Prostate gland (tissue), 2 donors: ENCODE measurements at regions not wholly inside any gene's neighbourhood (a gene's known extent, or its start where the extent isn't known, plus 50 kb on each side); places are given as distances from the start of the nearest gene placed in this dataset.
"Not testable (repeated sequence)": the region's sequence is repeated elsewhere in the genome, so short reads cannot be mapped to it uniquely, and the experiment has no call there.

Experiments used
- DNase-seq: peaks from one replicate; pipeline ENCODE4 v3.0.0-alpha.2; 2019; ENCODE audit warnings: low spot score
- H3K27ac ChIP-seq, 2 donors: fragments of 200-600 bp; sonication (generic); 2 replicates each; pipeline ENCODE4 v1.5.1; 2017 to 2019
- H3K27me3 ChIP-seq: fragments of 200-600 bp; sonication (generic); replicated peaks from 2 replicates; pipeline ENCODE4 v1.5.1; 2019; ENCODE audit not compliant: insufficient read depth
- H3K36me3 ChIP-seq, 2 donors: fragments of 200-600 bp; sonication (generic); 1 replicate in 1 of 2; 2 replicates in 1 of 2; pipeline versions ENCODE4 v1.5.1 to v1.8.1; 2017 to 2019
- H3K4me1 ChIP-seq: fragments of 200-600 bp; sonication (generic); replicated peaks from 2 replicates; pipeline ENCODE4 v1.5.1; 2019
- H3K4me3 ChIP-seq, 2 donors: fragments of 200-600 bp; sonication (generic); 2 replicates each; pipeline ENCODE4 v1.5.1; 2017 to 2019
- H3K9me3 ChIP-seq: fragments of 200-600 bp; sonication (generic); 2 replicates; pipeline ENCODE4 v1.5.1; 2017
- POLR2A ChIP-seq: fragments of 450-650 bp; IDR thresholded peaks from one replicate; pipeline ENCODE4 v1.6.1; 2016; ENCODE audit warnings: antibody characterized with exemption, mild to moderate bottlenecking
- POLR2AphosphoS5 ChIP-seq: sonication (generic); formaldehyde crosslinking; IDR thresholded peaks from one replicate; pipeline ENCODE4 v1.6.1; 2017; ENCODE audit warnings: antibody characterized with exemption
- WGBS: methylation state at CpG from one replicate; pipeline ENCODE4 v1.1.5; 2018; 5-methylcytosine and 5-hydroxymethylcytosine counted together
- intact Hi-C: fragments of 100-400 bp; cut with DNase I; formaldehyde crosslinking; loops from one replicate; pipeline ENCODE4 v1.14.2; 2022
- TF ChIP-seq, protein P1 (sequence below), 4 experiments: fragments of 200-600 bp in 2 of 4; fragments of 450-650 bp in 2 of 4; sonication (generic) in 2 of 4; IDR thresholded peaks; 1 replicate in 3 of 4; 2 replicates in 1 of 4; pipeline ENCODE4 v1.5.1; 2016 to 2019; ENCODE audit warnings: antibody characterized with exemption in 4 of 4, mild to moderate bottlenecking in 2 of 4, moderate library complexity in 2 of 4

- WGBS, result 85% methylated on average over 29 of the region's 29 CpGs
- Histone ChIP-seq H3K4me1 (no peaks in the 10 kb centered on the region), H3K4me3 (no peak overlapping the region), H3K36me3 (no peaks in the 10 kb centered on the region), H3K27me3 (peaks cover 17% of the 10 kb centered on the region), H3K27ac (no peak overlapping the region), H3K9me3 (no peaks in the 10 kb centered on the region)
- no peak for DNase-seq
- TF ChIP-seq POLR2AphosphoS5, result no peak
- TF ChIP-seq POLR2A, result no peak
- TF ChIP-seq, protein P1, sequence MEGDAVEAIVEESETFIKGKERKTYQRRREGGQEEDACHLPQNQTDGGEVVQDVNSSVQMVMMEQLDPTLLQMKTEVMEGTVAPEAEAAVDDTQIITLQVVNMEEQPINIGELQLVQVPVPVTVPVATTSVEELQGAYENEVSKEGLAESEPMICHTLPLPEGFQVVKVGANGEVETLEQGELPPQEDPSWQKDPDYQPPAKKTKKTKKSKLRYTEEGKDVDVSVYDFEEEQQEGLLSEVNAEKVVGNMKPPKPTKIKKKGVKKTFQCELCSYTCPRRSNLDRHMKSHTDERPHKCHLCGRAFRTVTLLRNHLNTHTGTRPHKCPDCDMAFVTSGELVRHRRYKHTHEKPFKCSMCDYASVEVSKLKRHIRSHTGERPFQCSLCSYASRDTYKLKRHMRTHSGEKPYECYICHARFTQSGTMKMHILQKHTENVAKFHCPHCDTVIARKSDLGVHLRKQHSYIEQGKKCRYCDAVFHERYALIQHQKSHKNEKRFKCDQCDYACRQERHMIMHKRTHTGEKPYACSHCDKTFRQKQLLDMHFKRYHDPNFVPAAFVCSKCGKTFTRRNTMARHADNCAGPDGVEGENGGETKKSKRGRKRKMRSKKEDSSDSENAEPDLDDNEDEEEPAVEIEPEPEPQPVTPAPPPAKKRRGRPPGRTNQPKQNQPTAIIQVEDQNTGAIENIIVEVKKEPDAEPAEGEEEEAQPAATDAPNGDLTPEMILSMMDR (IDR thresholded peaks at IDR 0.05), result no peak
- intact Hi-C loops, result no loop called here
Measured at GRCh38 chr2:89763581-89764485, 1072.4 kb downstream of the RPIA start.

DNA sequence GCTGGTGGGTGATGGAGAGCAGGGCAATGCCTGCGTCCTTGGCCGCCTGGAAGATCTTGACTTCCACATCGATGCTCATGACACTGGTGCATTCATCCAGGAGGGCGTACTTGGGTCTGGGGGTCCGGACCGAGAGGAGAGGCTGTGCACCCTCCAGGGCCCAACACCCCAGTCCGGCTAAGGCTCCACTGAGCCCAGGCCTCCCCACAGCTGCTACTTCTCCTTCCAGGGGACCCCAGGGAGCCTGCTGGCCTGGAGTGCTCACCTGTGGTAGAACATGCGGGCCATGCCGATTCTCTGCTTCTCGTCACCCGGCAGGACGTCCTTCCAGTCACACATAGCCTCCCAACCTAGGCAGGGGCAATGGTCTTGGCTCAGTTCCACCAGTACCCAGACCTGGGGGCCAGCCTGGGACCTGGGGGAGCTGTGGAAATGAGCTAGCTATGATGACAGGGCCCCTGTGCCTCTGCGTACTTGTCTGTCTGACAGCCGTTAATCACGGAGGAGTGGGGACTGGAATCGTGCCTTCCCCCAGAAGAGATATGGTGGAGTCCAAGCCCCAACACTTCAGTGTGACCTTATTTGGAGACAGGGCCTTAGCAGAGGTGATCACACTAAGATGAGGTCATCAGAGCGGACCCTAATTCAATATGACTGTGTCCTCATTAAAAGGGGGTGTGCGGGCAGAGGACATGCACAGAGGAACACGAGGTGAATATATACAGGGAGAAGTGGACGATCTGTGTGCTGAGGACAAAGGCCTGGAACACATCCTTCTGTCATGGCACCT, 1073.3 kb downstream of the RPIA start:
- H3K9me3 ChIP-seq, H3K36me3 ChIP-seq, H3K4me1 ChIP-seq, intact Hi-C loops, H3K27ac ChIP-seq, H3K4me3 ChIP-seq, DNase-seq: not testable (repeated sequence)
- H3K27me3 ChIP-seq, result peaks cover 17% of the 10 kb centered on the region
- WGBS, result 91% methylated on average over 20 of the region's 20 CpGs

DNA sequence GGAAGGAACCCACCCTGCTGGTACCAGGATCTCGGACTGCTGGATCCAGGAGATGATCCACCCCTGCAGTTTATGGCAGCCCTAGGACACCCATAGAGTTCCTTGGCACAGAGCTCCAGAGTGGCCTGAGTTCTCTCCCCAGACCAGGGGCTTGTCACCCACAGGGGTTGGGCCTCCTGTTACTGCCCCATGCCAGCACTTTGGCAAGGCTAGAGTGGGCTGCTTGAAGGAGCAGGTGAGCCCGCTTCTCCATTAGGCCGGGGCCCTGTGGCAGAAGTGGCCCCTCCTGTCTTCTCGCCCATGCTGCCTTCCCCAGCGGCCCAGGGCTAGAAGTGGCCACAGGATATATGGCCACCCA, 1073.9 kb downstream of the RPIA start:
- DNase-seq, H3K9me3 ChIP-seq, H3K36me3 ChIP-seq, intact Hi-C loops, H3K4me1 ChIP-seq, H3K27ac ChIP-seq, H3K4me3 ChIP-seq: not testable (repeated sequence)
- peaks cover 17% of the 10 kb centered on the region for H3K27me3 ChIP-seq
- WGBS, result 96% methylated on average over 5 of the region's 5 CpGs

- 87% methylated on average over 19 of the region's 19 CpGs for WGBS
- H3K27ac ChIP-seq, intact Hi-C loops, H3K4me1 ChIP-seq, H3K9me3 ChIP-seq, H3K36me3 ChIP-seq, H3K4me3 ChIP-seq, DNase-seq: not testable (repeated sequence)
- H3K27me3 ChIP-seq, result peaks cover 17% of the 10 kb centered on the region
Measured at GRCh38 chr2:89766141-89766990, 1074.9 kb downstream of the RPIA start.

DNA sequence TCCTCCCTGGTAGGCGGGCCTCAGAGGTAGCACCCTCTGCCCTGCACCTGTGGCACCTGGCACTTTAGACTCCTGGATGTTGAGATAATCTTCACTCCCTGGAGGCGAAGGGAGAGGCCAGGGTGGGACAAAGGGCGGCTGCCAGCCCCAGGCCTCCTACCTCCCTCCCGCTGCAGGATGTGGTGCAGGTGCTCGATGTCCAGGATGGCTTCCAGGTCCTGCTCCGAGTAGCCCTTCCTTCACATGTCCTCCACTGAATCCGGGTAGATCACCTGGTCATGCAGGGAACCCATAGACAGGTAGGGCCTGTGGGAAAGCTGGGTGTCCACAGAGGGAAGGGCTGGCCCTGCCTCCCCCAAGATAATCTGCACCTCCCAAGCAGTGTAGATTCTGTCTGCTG, 1075.6 kb downstream of the RPIA start:
- DNase-seq, H3K4me3 ChIP-seq, H3K4me1 ChIP-seq, H3K36me3 ChIP-seq, H3K27ac ChIP-seq, H3K9me3 ChIP-seq, intact Hi-C loops: not testable (repeated sequence)
- H3K27me3 ChIP-seq, result peaks cover 17% of the 10 kb centered on the region
- 87% methylated on average over 7 of the region's 7 CpGs for WGBS

DNA sequence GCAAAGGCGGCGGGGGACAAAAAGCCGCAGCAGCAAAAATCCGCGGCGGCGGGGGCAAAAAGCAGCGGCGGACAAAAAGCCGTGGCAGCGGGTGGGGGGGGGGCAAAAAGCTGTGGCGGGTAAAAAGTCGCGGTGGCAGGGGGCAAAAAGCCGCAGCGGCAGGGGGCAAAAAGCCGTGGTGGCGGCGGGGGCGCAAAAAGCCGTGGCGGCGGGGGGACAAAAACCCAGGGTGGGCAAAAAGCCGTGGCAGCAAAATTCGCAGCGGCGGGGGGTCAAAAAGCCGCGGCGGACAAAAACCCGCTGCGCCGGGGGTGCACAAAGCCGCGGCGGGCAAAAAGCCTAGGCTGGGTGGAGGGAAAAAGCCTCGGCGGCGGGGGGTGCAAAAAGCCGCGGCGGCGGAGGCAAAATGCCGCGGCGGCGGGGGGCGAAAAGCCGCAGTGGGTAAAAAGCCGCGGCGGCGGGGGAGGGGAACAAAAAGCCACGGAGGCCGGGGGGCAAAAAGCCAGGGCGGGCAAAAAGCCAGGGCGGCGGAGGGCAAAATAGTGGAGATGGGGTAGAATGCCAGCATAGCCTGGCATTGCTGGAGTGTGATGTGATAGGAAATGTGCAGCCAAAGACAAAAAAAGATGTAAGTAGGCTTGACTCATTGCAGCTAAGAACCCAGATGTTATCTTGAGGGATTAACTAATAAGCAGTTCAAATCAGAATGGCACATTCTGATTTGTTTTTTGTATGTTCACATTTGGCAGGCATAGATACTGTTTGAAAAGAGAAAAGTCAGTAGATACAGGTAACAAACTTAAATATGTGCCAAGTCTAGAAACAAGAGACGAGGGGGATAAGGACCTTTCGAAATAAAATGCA, 1076.3 kb downstream of the RPIA start:
- Histone ChIP-seq H3K27me3 (peaks cover 17% of the 10 kb centered on the region), H3K36me3 (no peaks in the 10 kb centered on the region), H3K27ac (no peak overlapping the region), H3K9me3 (no peaks in the 10 kb centered on the region), H3K4me1 (no peaks in the 10 kb centered on the region), H3K4me3 (no peak overlapping the region)
- no peak for DNase-seq
- intact Hi-C loops, result no loop called here
- WGBS, result 13% methylated on average over 60 of the region's 60 CpGs
- TF ChIP-seq, protein P1 (IDR thresholded peaks at IDR 0.05), result no peak
- TF ChIP-seq POLR2AphosphoS5 (no peak), POLR2A (no peak)
